ENCODE measurements at regions not wholly inside any gene's neighbourhood (a gene's known extent, or its start where the extent isn't known, plus 50 kb on each side); places are given as distances from the start of the nearest gene placed in this dataset.
"Not testable (repeated sequence)": the region's sequence is repeated elsewhere in the genome, so short reads cannot be mapped to it uniquely, and the experiment has no call there.

GRCh38 chr1:159641221-159641620 lies 53.6 kb downstream of the APCS start:
- H3K27me3 Mint-ChIP-seq, result peaks cover 13% of the 10 kb centered on the region
- H3K9me3 Mint-ChIP-seq, result peaks cover 7% of the 10 kb centered on the region
- no peaks in the 10 kb centered on the region for H3K4me1 Mint-ChIP-seq
- ChIA-PET POLR2A (no interaction called here), CTCF (no interaction called here)
- DNase-seq, result no peak
- no peak overlapping the region for H3K4me3 Mint-ChIP-seq
- H3K36me3 Mint-ChIP-seq (ENCODE audit: low read depth), result no peaks in the 10 kb centered on the region
- H3K27ac Mint-ChIP-seq, result no peak overlapping the region

GRCh38 chr1:159646687-159647086 lies 59.1 kb downstream of the APCS start:
- Mint-ChIP-seq H3K9me3 (peaks cover 7% of the 10 kb centered on the region), H3K27me3 (peaks cover 8% of the 10 kb centered on the region), H3K36me3 (ENCODE audit: low read depth) (no peaks in the 10 kb centered on the region), H3K27ac (no peak overlapping the region), H3K4me3 (no peak overlapping the region), H3K4me1 (no peaks in the 10 kb centered on the region)
- POLR2A ChIA-PET, result no interaction called here
- no peak for DNase-seq
- CTCF ChIA-PET, result no interaction called here

- peaks cover 10% of the 10 kb centered on the region for H3K27me3 Mint-ChIP-seq
Observed at GRCh38 chr1:159647616-159648015, 60.0 kb downstream of the APCS start.

GRCh38 chr1:159652506-159652905 lies 61.9 kb downstream of the CRP start:
- Mint-ChIP-seq H3K4me1 (no peaks in the 10 kb centered on the region), H3K36me3 (ENCODE audit: low read depth) (no peaks in the 10 kb centered on the region)
- POLR2A ChIA-PET, result no interaction called here

More at GRCh38 chr1:159647616-159648015, 60.0 kb downstream of the APCS start:
- no peaks in the 10 kb centered on the region for H3K36me3 Mint-ChIP-seq (ENCODE audit: low read depth)
- no peak overlapping the region for H3K27ac Mint-ChIP-seq
- no peak overlapping the region for H3K4me3 Mint-ChIP-seq
- no peaks in the 10 kb centered on the region for H3K4me1 Mint-ChIP-seq
- peaks cover 7% of the 10 kb centered on the region for H3K9me3 Mint-ChIP-seq
- CTCF ChIA-PET, result no interaction called here
- DNase-seq, result no peak
- POLR2A ChIA-PET, result no interaction called here

GRCh38 chr1:159653201-159653600 lies 61.2 kb downstream of the CRP start:
- CTCF ChIA-PET, result interaction anchor here (1.6 kb wide), 1 partner anchor 14 kb away, joined by 3 read pairs; no protein-coding TSS in a partner anchor
- no peak overlapping the region for H3K4me3 Mint-ChIP-seq
- H3K4me1 Mint-ChIP-seq, result no peaks in the 10 kb centered on the region
- H3K36me3 Mint-ChIP-seq (ENCODE audit: low read depth), result no peaks in the 10 kb centered on the region
- DNase-seq, result no peak
- no peak overlapping the region for H3K27ac Mint-ChIP-seq
- no peaks in the 10 kb centered on the region for H3K9me3 Mint-ChIP-seq
- H3K27me3 Mint-ChIP-seq, result peaks cover 3% of the 10 kb centered on the region
- POLR2A ChIA-PET, result no interaction called here

More at GRCh38 chr1:159652506-159652905, 61.9 kb downstream of the CRP start:
- DNase-seq, result no peak
- CTCF ChIA-PET, result interaction anchor here (1.6 kb wide), 1 partner anchor 14 kb away, joined by 3 read pairs; no protein-coding TSS in a partner anchor
- H3K27ac Mint-ChIP-seq, result no peak overlapping the region
- no peak overlapping the region for H3K4me3 Mint-ChIP-seq
- H3K9me3 Mint-ChIP-seq, result no peaks in the 10 kb centered on the region
- H3K27me3 Mint-ChIP-seq, result peaks cover 8% of the 10 kb centered on the region

GRCh38 chr1:159657477-159657876 lies 56.9 kb downstream of the CRP start:
- POLR2A ChIA-PET; CTCF ChIA-PET; DNase-seq; H3K27ac Mint-ChIP-seq; H3K4me3 Mint-ChIP-seq; H3K9me3 Mint-ChIP-seq; H3K4me1 Mint-ChIP-seq; H3K36me3 Mint-ChIP-seq (ENCODE audit: low read depth); H3K27me3 Mint-ChIP-seq: not testable (repeated sequence)
